H9 (cell line): ENCODE measurements at regions not wholly inside any gene's neighbourhood (a gene's known extent, or its start where the extent isn't known, plus 50 kb on each side); places are given as distances from the start of the nearest gene placed in this dataset.
A peak's percentile ranks its signal among the peaks of the same experiment; 100 is the strongest.

Experiments used
- DNase-seq: peaks from one replicate; pipeline ENCODE4 v3.0.0-alpha.2; 2017
- H2AFZ ChIP-seq: one replicate; pipeline ENCODE4 v1.6.1; 2013; ENCODE audit warnings: mild to moderate bottlenecking, low read length, control low read depth, moderate library complexity
- H2AK5ac ChIP-seq: 2 replicates; pipeline ENCODE4 v1.6.1; 2013; ENCODE audit warnings: low read length, control low read depth, mixed read lengths; ENCODE audit not compliant: insufficient read length
- H2BK120ac ChIP-seq: one replicate; pipeline ENCODE4 v1.6.1; 2013; ENCODE audit warnings: low read depth, mild to moderate bottlenecking, low read length, control low read depth, inconsistent platforms; ENCODE audit not compliant: poor library complexity, severe bottlenecking
- H2BK12ac ChIP-seq: 2 replicates; pipeline ENCODE4 v1.6.1; 2013; ENCODE audit warnings: low read length, control low read depth, mixed read lengths, low read depth; ENCODE audit not compliant: insufficient read length
- H2BK15ac ChIP-seq: 2 replicates; pipeline ENCODE4 v1.6.1; 2013; ENCODE audit warnings: low read depth, low read length, control low read depth
- H2BK20ac ChIP-seq: one replicate; pipeline ENCODE4 v1.6.1; 2013; ENCODE audit warnings: low read depth, mild to moderate bottlenecking, low read length, control low read depth, inconsistent platforms; ENCODE audit not compliant: poor library complexity, severe bottlenecking
- H2BK5ac ChIP-seq: 2 replicates; pipeline ENCODE4 v1.6.1; 2013; ENCODE audit warnings: low read length, control low read depth, mixed read lengths; ENCODE audit not compliant: insufficient read length
- H3K14ac ChIP-seq: 2 replicates; pipeline ENCODE4 v1.6.1; 2013; ENCODE audit warnings: low read length, control low read depth; ENCODE audit not compliant: insufficient read depth
- H3K18ac ChIP-seq: 2 replicates; pipeline ENCODE4 v1.6.1; 2013; ENCODE audit warnings: low read depth, mild to moderate bottlenecking, mixed read lengths, low read length, control low read depth; ENCODE audit not compliant: insufficient read length
- H3K23ac ChIP-seq: 2 replicates; pipeline ENCODE4 v1.6.1; 2013; ENCODE audit warnings: low read length, control low read depth, mixed read lengths, low read depth; ENCODE audit not compliant: insufficient read length
- H3K23me2 ChIP-seq: 2 replicates; pipeline ENCODE4 v1.6.1; 2013; ENCODE audit warnings: low read depth, mild to moderate bottlenecking, mixed read lengths, low read length, control low read depth; ENCODE audit not compliant: insufficient read length, poor library complexity, severe bottlenecking
- H3K27ac ChIP-seq: 2 replicates; pipeline ENCODE4 v1.5.1; 2013; ENCODE audit warnings: low read length, control low read depth, mixed read lengths, low read depth; ENCODE audit not compliant: insufficient read length
- H3K27me3 ChIP-seq: 2 replicates; pipeline ENCODE4 v1.6.1; 2013; ENCODE audit warnings: low read length, control low read depth, inconsistent platforms; ENCODE audit not compliant: insufficient read depth
- H3K4ac ChIP-seq: 2 replicates; pipeline ENCODE4 v1.6.1; 2013; ENCODE audit warnings: low read depth, mild to moderate bottlenecking, control low read depth, inconsistent platforms, low read length, moderate library complexity
- H3K4me1 ChIP-seq: 2 replicates; pipeline ENCODE4 v1.6.1; 2013; ENCODE audit warnings: low read length, control low read depth, inconsistent platforms; ENCODE audit not compliant: insufficient read depth
- H3K4me2 ChIP-seq: 2 replicates; pipeline ENCODE4 v1.6.1; 2013; ENCODE audit warnings: low read length, control low read depth, mixed read lengths; ENCODE audit not compliant: insufficient read length, insufficient read depth
- H3K56ac ChIP-seq: 2 replicates; pipeline ENCODE4 v1.6.1; 2013; ENCODE audit warnings: low read depth, mild to moderate bottlenecking, mixed read lengths, low read length, control low read depth; ENCODE audit not compliant: insufficient read length
- H3K79me1 ChIP-seq: 2 replicates; pipeline ENCODE4 v1.6.1; 2013; ENCODE audit warnings: low read depth, mild to moderate bottlenecking, moderate library complexity, low read length, control low read depth, inconsistent platforms; ENCODE audit not compliant: insufficient read depth, poor library complexity, severe bottlenecking
- H3K79me2 ChIP-seq: 2 replicates; pipeline ENCODE4 v1.6.1; 2013; ENCODE audit warnings: low read length, control low read depth, inconsistent platforms; ENCODE audit not compliant: insufficient read depth
- H3K9ac ChIP-seq: 2 replicates; pipeline ENCODE4 v1.6.1; 2013; ENCODE audit warnings: low read length, control low read depth, mixed read lengths; ENCODE audit not compliant: insufficient read length; ENCODE audit errors: extremely low read depth
- H3K9me3 ChIP-seq: one replicate; pipeline ENCODE4 v1.6.1; 2013; ENCODE audit warnings: low read depth, low read length, inconsistent platforms; ENCODE audit not compliant: control insufficient read depth
- H3T11ph ChIP-seq: one replicate; pipeline ENCODE4 v1.6.1; 2013; ENCODE audit warnings: mild to moderate bottlenecking, low read length, control low read depth, inconsistent platforms
- H4K20me1 ChIP-seq: one replicate; pipeline ENCODE4 v1.6.1; 2013; ENCODE audit not compliant: control insufficient read depth, insufficient read length, insufficient read depth
- H4K5ac ChIP-seq: 2 replicates; pipeline ENCODE4 v1.6.1; 2013; ENCODE audit warnings: low read depth, mild to moderate bottlenecking, mixed read lengths, low read length, control low read depth; ENCODE audit not compliant: insufficient read length
- H4K8ac ChIP-seq: replicated peaks from 2 replicates; pipeline ENCODE4 v1.6.1; 2013; ENCODE audit warnings: low read length, control low read depth, mixed read lengths, low read depth; ENCODE audit not compliant: insufficient read length
- H4K91ac ChIP-seq: 2 replicates; pipeline ENCODE4 v1.6.1; 2013; ENCODE audit warnings: low read depth, mild to moderate bottlenecking, moderate library complexity, mixed read lengths, low read length, control low read depth; ENCODE audit not compliant: insufficient read length
- H3K27ac Mint-ChIP-seq, 3 experiments: 2 replicates in 2 of 3; 3 replicates in 1 of 3; pipeline ENCODE4 v1.8.0; 2020 to 2021; ENCODE audit warnings: mixed read lengths in 3 of 3, mild to moderate bottlenecking in 1 of 3, moderate library complexity in 1 of 3
- H3K27me3 Mint-ChIP-seq: 2 replicates; pipeline ENCODE4 v1.8.0; 2021; ENCODE audit warnings: low read depth, mild to moderate bottlenecking, moderate library complexity, mixed read lengths
- H3K36me3 Mint-ChIP-seq, 3 experiments: 2 replicates in 2 of 3; 3 replicates in 1 of 3; pipeline ENCODE4 v1.8.0; 2020 to 2021; ENCODE audit warnings: low read depth in 3 of 3, mixed read lengths in 3 of 3; ENCODE audit not compliant: insufficient read depth in 1 of 3
- H3K4me1 Mint-ChIP-seq, 2 experiments: 2 replicates each; pipeline ENCODE4 v1.8.0; 2020; ENCODE audit warnings: mixed read lengths in 2 of 2
- H3K4me3 Mint-ChIP-seq, 2 experiments: 2 replicates in 1 of 2; 3 replicates in 1 of 2; pipeline ENCODE4 v1.8.0; 2020 to 2021; ENCODE audit warnings: mild to moderate bottlenecking in 2 of 2, mixed read lengths in 2 of 2, moderate library complexity in 1 of 2
- H3K9me3 Mint-ChIP-seq, 2 experiments: 2 replicates in 1 of 2; 3 replicates in 1 of 2; pipeline ENCODE4 v1.8.0; 2020; ENCODE audit warnings: mild to moderate bottlenecking in 2 of 2, mixed read lengths in 2 of 2, moderate library complexity in 1 of 2
- WGBS: extraction: QIAGEN DNeasy Blood & Tissue Kit; methylation state at CpG from one replicate; pipeline ENCODE4 v1.1.7; 2013; ENCODE audit warnings: missing lambda C conversion rate, low lambda C conversion rate, mixed read lengths; ENCODE audit not compliant: insufficient read length; ENCODE audit errors: extremely low coverage; 5-methylcytosine and 5-hydroxymethylcytosine counted together
- TF ChIP-seq, protein P1 (sequence below): fragments of 200-600 bp; sonication (generic); conservative IDR thresholded peaks from 3 replicates; pipeline ENCODE4 v1.8.0; 2021; ENCODE audit warnings: antibody characterized with exemption, mild to moderate bottlenecking

DNA sequence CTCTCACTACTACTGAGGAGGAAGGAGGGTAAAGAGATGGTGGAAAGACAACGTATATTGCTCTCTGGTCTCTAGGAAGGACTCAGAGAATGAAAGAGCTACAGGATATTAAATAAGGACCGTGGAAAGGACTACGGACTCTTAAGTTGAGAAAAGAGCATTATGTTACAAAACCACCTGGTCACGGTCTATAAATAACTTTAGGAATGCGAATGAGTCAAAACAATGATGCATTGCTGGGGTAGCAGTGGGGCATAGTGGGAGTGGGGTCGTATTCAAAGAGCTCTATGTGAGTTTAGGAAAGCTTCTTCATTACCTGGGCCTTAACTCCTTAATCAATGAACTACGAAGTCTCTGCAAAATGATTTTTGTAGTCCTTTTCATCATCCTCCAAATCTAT, 295.7 kb upstream of the SOX14 start:
- H2BK15ac ChIP-seq = no peak overlapping the region
- H3K4me1 ChIP-seq = no peaks in the 10 kb centered on the region
- H3K9me3 ChIP-seq = no peaks in the 10 kb centered on the region
- H2BK5ac ChIP-seq = no peak overlapping the region
- H3K18ac ChIP-seq = no peak overlapping the region
- H3K4me2 ChIP-seq = no peak overlapping the region
- H2BK12ac ChIP-seq = no peak overlapping the region
- no peak overlapping the region for H4K91ac ChIP-seq
- TF ChIP-seq, protein P1, sequence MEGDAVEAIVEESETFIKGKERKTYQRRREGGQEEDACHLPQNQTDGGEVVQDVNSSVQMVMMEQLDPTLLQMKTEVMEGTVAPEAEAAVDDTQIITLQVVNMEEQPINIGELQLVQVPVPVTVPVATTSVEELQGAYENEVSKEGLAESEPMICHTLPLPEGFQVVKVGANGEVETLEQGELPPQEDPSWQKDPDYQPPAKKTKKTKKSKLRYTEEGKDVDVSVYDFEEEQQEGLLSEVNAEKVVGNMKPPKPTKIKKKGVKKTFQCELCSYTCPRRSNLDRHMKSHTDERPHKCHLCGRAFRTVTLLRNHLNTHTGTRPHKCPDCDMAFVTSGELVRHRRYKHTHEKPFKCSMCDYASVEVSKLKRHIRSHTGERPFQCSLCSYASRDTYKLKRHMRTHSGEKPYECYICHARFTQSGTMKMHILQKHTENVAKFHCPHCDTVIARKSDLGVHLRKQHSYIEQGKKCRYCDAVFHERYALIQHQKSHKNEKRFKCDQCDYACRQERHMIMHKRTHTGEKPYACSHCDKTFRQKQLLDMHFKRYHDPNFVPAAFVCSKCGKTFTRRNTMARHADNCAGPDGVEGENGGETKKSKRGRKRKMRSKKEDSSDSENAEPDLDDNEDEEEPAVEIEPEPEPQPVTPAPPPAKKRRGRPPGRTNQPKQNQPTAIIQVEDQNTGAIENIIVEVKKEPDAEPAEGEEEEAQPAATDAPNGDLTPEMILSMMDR = no peak
- H4K5ac ChIP-seq = no peak overlapping the region
- H3K4me3 Mint-ChIP-seq = no peak overlapping the region
- no peak overlapping the region for H2BK120ac ChIP-seq
- H3K27me3 ChIP-seq = no peaks in the 10 kb centered on the region
- no peaks in the 10 kb centered on the region for H4K20me1 ChIP-seq
- peak overlapping the region in 1 of 3 experiments; percentile 35; a peak in 1 of 7 replicates for H3K27ac Mint-ChIP-seq
- H3K36me3 Mint-ChIP-seq = no peaks in the 10 kb centered on the region
- no peak overlapping the region for H2AK5ac ChIP-seq
- H3K4me1 Mint-ChIP-seq = peaks cover 13 to 19% of the 10 kb centered on the region in 2 experiments
- H3K27me3 Mint-ChIP-seq = peaks cover 1% of the 10 kb centered on the region
- no peak overlapping the region for H3T11ph ChIP-seq
- no peak overlapping the region for H4K8ac ChIP-seq
- no peak overlapping the region for H3K4ac ChIP-seq
- no peak overlapping the region for H3K23ac ChIP-seq
- H3K79me1 ChIP-seq = no peaks in the 10 kb centered on the region
- H2BK20ac ChIP-seq = no peak overlapping the region
- no CpG with 5 or more reads among the region's 7 CpGs for WGBS
- no peak overlapping the region for H3K9ac ChIP-seq
- H3K79me2 ChIP-seq = no peaks in the 10 kb centered on the region
- H2AFZ ChIP-seq = no peak overlapping the region
- no peaks in the 10 kb centered on the region for H3K9me3 Mint-ChIP-seq
- H3K27ac ChIP-seq = no peak overlapping the region
- no peak for DNase-seq
- no peak overlapping the region for H3K14ac ChIP-seq
- no peaks in the 10 kb centered on the region for H3K23me2 ChIP-seq
- no peak overlapping the region for H3K56ac ChIP-seq
